ENCODE measurements at regions not wholly inside any gene's neighbourhood (a gene's known extent, or its start where the extent isn't known, plus 50 kb on each side); places are given as distances from the start of the nearest gene placed in this dataset.
A peak's percentile ranks its signal among the peaks of the same experiment; 100 is the strongest.

DNA sequence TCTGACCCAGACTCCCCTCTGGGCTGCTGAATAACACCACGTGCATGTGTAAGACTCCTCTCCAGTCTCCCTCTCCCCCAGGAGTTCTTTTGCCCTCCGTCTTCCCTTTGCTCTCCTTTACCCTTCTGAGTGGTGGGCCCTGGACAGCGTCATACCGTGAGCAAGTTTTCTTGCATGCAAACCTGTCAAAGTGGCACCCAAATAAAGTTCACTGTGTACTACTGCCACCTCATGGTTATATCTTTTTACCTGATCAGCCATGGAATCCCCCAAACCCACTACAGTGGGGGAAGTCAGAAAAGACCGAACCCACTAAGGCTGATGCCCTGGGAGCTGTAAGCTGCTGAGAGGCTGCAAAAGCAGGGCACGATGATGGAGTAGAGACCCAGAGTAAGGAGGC, 131.1 kb upstream of the VRK1 start:
- no peak overlapping the region for H3K27ac ChIP-seq
- H3K36me3 ChIP-seq (replicated peaks), result no peaks in the 10 kb centered on the region
- no peak for DNase-seq
- TF ChIP-seq, protein P1, sequence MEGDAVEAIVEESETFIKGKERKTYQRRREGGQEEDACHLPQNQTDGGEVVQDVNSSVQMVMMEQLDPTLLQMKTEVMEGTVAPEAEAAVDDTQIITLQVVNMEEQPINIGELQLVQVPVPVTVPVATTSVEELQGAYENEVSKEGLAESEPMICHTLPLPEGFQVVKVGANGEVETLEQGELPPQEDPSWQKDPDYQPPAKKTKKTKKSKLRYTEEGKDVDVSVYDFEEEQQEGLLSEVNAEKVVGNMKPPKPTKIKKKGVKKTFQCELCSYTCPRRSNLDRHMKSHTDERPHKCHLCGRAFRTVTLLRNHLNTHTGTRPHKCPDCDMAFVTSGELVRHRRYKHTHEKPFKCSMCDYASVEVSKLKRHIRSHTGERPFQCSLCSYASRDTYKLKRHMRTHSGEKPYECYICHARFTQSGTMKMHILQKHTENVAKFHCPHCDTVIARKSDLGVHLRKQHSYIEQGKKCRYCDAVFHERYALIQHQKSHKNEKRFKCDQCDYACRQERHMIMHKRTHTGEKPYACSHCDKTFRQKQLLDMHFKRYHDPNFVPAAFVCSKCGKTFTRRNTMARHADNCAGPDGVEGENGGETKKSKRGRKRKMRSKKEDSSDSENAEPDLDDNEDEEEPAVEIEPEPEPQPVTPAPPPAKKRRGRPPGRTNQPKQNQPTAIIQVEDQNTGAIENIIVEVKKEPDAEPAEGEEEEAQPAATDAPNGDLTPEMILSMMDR (IDR thresholded peaks at IDR 0.05; ENCODE audit: low read depth, low read length, missing control alignments), result no peak
- H3K4me3 ChIP-seq (ENCODE audit: low read depth, low read length), result no peak overlapping the region
- H3K27me3 ChIP-seq (replicated peaks), result no peaks in the 10 kb centered on the region
- in situ Hi-C loops (cut with HindIII; ENCODE audit: low pct_ligation_motif_present, low sequenced_read_pairs), result no loop called here

DNA sequence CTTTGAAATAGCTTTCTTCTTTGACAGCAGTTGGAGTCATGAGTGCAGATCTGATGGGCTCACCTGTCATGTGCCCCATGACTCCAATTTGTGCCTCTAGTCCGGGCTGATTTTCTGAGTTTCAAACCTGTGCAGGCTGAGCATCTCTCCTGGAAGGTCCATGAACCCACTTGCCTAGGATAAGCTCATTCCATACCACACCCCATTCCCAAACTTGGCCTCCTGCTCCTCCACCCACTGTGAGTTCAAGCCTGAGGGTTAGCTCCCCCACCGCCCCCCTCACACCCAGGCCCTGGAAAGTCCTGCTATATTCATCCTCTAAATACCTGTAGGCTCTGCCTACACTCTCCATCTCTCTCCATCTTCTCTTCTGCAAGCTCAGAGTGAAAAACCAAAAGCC, 126.8 kb upstream of the VRK1 start:
- no peak for DNase-seq
- in situ Hi-C loops (cut with HindIII; ENCODE audit: low pct_ligation_motif_present, low sequenced_read_pairs), result no loop called here
- TF ChIP-seq, protein P1 (IDR thresholded peaks at IDR 0.05; ENCODE audit: low read depth, low read length, missing control alignments), result no peak

DNA sequence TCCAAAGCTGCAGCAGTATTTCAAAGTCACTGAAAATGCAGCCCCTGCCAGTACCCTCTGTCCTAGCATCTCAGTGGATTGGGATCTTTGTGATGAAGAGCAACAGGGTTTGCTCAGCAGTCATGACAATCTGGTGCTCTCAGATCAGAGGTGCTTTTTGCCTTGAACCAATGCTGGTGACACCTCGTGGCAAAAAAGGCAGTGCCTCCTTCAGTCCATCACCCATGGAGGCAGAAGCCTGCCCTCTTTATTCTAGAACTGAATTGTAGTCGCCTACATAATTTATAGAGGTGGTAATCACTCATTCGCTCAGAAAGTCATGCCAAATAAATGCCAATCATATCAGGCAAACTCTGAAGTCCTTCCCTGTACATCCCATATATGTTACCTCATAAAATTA, 126.0 kb upstream of the VRK1 start:
- TF ChIP-seq, protein P1 (IDR thresholded peaks at IDR 0.05; ENCODE audit: low read depth, low read length, missing control alignments), result no peak
- in situ Hi-C loops (cut with HindIII; ENCODE audit: low pct_ligation_motif_present, low sequenced_read_pairs), result no loop called here
- no peaks in the 10 kb centered on the region for H3K27me3 ChIP-seq (replicated peaks)
- H3K4me3 ChIP-seq (ENCODE audit: low read depth, low read length), result no peak overlapping the region
- no peaks in the 10 kb centered on the region for H3K36me3 ChIP-seq (replicated peaks)
- DNase-seq, result no peak
- no peak overlapping the region for H3K27ac ChIP-seq

More for the DNA sequence above, 126.8 kb upstream of the VRK1 start:
- Histone ChIP-seq H3K27me3 (replicated peaks) (no peaks in the 10 kb centered on the region), H3K36me3 (replicated peaks) (no peaks in the 10 kb centered on the region), H3K27ac (no peak overlapping the region), H3K4me3 (ENCODE audit: low read depth, low read length) (no peak overlapping the region)

DNA sequence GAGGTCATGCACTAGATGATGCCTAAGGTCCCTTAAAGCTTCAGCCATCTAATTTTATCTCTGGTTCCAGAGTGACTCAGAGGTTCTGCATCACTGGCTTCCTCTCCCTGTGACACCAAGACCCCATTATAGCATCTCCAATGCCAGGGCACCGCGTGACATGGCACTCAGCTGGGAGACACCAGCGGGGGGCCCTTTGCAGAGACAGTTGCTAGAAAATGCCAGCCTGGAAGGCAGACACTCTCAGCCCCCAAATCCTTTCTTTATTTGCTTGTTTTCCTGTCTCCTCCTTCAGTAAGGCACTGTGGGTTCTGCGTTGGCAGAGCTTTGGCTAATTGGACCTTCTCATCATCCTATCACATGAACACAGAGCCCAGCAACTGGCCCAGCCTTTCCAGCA, 123.5 kb upstream of the VRK1 start:
- TF ChIP-seq, protein P1 (IDR thresholded peaks at IDR 0.05; ENCODE audit: low read depth, low read length, missing control alignments), result no peak
- Histone ChIP-seq H3K27me3 (replicated peaks) (no peaks in the 10 kb centered on the region), H3K36me3 (replicated peaks) (no peaks in the 10 kb centered on the region), H3K27ac (no peak overlapping the region), H3K4me3 (ENCODE audit: low read depth, low read length) (no peak overlapping the region)
- no peak for DNase-seq
- in situ Hi-C loops (cut with HindIII; ENCODE audit: low pct_ligation_motif_present, low sequenced_read_pairs), result no loop called here

DNA sequence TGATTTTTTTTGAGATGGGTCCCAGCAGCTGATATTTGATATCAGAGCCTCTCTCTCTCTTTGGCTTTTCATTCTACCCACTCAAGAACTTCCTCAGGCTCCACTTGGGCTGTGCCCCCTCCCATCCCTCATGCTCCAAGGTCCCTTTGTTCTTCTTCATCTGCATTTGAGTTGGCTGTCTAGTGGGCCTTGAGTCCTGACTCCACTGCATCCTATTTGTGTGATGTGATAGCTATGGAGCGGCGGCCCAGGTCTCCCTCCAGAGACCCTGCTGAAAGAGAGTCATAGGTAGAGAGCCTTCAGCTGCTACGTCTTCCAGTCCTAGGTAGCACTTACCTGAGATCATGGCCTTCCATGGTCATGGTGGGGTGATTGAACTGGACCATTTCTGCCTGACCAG, 123.1 kb upstream of the VRK1 start:
- Histone ChIP-seq H3K4me3 (ENCODE audit: low read depth, low read length) (no peak overlapping the region), H3K27me3 (replicated peaks) (no peaks in the 10 kb centered on the region), H3K36me3 (replicated peaks) (no peaks in the 10 kb centered on the region), H3K27ac (no peak overlapping the region)
- in situ Hi-C loops (cut with HindIII; ENCODE audit: low pct_ligation_motif_present, low sequenced_read_pairs), result no loop called here
- no peak for DNase-seq
- TF ChIP-seq, protein P1 (IDR thresholded peaks at IDR 0.05; ENCODE audit: low read depth, low read length, missing control alignments), result no peak

DNA sequence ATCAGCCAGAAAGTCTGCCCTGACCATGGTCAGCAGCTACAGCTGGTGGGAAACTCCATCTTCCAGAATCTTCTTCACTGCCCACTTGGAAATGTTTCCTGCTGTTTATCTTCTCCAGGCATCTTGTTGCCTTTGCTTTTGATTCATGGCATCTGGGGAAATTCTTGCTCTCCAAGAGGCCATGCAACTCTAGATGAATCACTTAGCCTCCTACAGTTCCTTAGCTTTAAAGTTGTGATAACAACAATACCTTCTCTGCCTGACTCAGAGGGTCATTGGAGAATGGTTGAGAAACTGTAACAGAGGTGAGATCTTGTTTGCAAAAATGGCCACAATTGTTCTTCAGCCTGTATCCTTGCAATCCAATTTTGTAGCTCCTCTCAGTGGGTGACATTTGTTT, 121.0 kb upstream of the VRK1 start:
- no peak overlapping the region for H3K27ac ChIP-seq
- TF ChIP-seq, protein P1 (IDR thresholded peaks at IDR 0.05; ENCODE audit: low read depth, low read length, missing control alignments), result no peak
- no peaks in the 10 kb centered on the region for H3K27me3 ChIP-seq (replicated peaks)
- peak; percentile 2 for DNase-seq
- in situ Hi-C loops (cut with HindIII; ENCODE audit: low pct_ligation_motif_present, low sequenced_read_pairs), result no loop called here
- H3K36me3 ChIP-seq (replicated peaks), result no peaks in the 10 kb centered on the region
- no peak overlapping the region for H3K4me3 ChIP-seq (ENCODE audit: low read depth, low read length)

Measured in brain microvascular endothelial cell (primary cell).